Breast epithelium (tissue), 3 donors: ENCODE measurements at regions not wholly inside any gene's neighbourhood (a gene's known extent, or its start where the extent isn't known, plus 50 kb on each side); places are given as distances from the start of the nearest gene placed in this dataset.

Experiments
- POLR2A ChIP-seq: fragments of 450-650 bp; IDR thresholded peaks from one replicate; pipeline ENCODE4 v1.6.1; 2016; ENCODE audit warnings: antibody characterized with exemption, mild to moderate bottlenecking, moderate library complexity
- POLR2AphosphoS5 ChIP-seq, 3 donors: sonication (generic); formaldehyde crosslinking; IDR thresholded peaks; one replicate each; pipeline ENCODE4 v1.6.1; 2017; ENCODE audit warnings: antibody characterized with exemption in 3 of 3
- TF ChIP-seq, protein P1 (sequence below), 3 donors: fragments of 450-650 bp; IDR thresholded peaks; one replicate each; pipeline ENCODE4 v1.5.1; 2016 to 2017; ENCODE audit warnings: antibody characterized with exemption in 3 of 3, mild to moderate bottlenecking in 3 of 3, moderate library complexity in 3 of 3

DNA sequence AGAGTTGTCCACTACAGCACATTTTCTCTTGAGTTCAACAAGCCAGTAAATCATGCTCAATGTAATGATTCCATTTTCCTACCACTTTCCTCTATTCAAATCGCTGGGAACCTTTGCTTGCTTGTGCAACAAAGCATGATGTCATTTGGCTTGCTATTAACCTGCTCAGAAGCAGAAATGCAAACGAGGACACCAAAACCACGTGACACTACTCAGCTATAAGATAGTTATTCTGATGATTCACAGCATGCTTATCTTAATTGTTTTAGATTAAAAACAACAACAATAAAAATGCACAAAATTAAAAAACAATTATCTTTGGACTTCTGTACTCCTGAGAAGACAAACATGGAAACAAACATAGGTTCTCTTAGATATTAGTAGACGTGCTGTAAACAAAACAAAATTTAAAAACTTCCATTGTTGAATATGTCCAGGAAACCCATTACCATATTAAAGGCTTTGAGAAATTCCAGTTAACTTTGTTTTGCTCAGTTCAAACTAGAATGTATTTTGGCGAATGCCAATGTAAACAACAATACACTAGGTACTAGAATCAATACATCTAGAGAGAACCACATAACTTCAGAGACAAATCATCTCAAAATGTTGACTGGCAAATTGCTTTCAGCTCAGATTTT is 77.5 kb upstream of the KRAS start:
- TF ChIP-seq, protein P1, sequence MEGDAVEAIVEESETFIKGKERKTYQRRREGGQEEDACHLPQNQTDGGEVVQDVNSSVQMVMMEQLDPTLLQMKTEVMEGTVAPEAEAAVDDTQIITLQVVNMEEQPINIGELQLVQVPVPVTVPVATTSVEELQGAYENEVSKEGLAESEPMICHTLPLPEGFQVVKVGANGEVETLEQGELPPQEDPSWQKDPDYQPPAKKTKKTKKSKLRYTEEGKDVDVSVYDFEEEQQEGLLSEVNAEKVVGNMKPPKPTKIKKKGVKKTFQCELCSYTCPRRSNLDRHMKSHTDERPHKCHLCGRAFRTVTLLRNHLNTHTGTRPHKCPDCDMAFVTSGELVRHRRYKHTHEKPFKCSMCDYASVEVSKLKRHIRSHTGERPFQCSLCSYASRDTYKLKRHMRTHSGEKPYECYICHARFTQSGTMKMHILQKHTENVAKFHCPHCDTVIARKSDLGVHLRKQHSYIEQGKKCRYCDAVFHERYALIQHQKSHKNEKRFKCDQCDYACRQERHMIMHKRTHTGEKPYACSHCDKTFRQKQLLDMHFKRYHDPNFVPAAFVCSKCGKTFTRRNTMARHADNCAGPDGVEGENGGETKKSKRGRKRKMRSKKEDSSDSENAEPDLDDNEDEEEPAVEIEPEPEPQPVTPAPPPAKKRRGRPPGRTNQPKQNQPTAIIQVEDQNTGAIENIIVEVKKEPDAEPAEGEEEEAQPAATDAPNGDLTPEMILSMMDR (IDR thresholded peaks at IDR 0.05) = no peak
- no peak for TF ChIP-seq POLR2AphosphoS5 (IDR thresholded peaks at IDR 0.05)
- no peak for TF ChIP-seq POLR2A
